OCI-LY1 (cell line): ENCODE measurements at regions not wholly inside any gene's neighbourhood (a gene's known extent, or its start where the extent isn't known, plus 50 kb on each side); places are given as distances from the start of the nearest gene placed in this dataset.

Experiments
- H2AFZ ChIP-seq: fragments of 200-600 bp; sonication (generic), shearing (Covaris generic); 2 replicates; pipeline ENCODE4 v1.6.0; 2014; ENCODE audit warnings: antibody characterized with exemption, mild to moderate bottlenecking, low read length
- H3F3A ChIP-seq: fragments of 200-600 bp; sonication (generic), shearing (Covaris generic); 2 replicates; pipeline ENCODE4 v1.6.0; 2014; ENCODE audit warnings: mild to moderate bottlenecking, antibody characterized with exemption, low read length, moderate library complexity; ENCODE audit not compliant: insufficient read depth
- H3K27ac ChIP-seq: fragments of 200-600 bp; sonication (generic); 2 replicates; pipeline ENCODE4 v1.5.1; 2014; ENCODE audit warnings: low read length, mixed run types, mild to moderate bottlenecking, low read depth; ENCODE audit not compliant: poor library complexity, severe bottlenecking
- H3K27me3 ChIP-seq: fragments of 200-600 bp; sonication (generic); 2 replicates; pipeline ENCODE4 v1.6.0; 2014; ENCODE audit warnings: antibody characterized with exemption, mild to moderate bottlenecking, low read length, moderate library complexity; ENCODE audit not compliant: insufficient read depth
- H3K36me3 ChIP-seq: fragments of 200-600 bp; sonication (generic); 2 replicates; pipeline ENCODE4 v1.6.1; 2014; ENCODE audit warnings: mild to moderate bottlenecking, antibody characterized with exemption, low read length, moderate library complexity, mixed read lengths; ENCODE audit not compliant: insufficient read depth
- H3K4me1 ChIP-seq: fragments of 200-600 bp; sonication (generic); 2 replicates; pipeline ENCODE4 v1.5.1; 2014; ENCODE audit warnings: mild to moderate bottlenecking, low read length, moderate library complexity; ENCODE audit not compliant: insufficient read depth, severe bottlenecking
- H3K4me2 ChIP-seq: fragments of 200-600 bp; sonication (generic), shearing (Covaris generic); 2 replicates; pipeline ENCODE4 v1.6.1; 2014; ENCODE audit warnings: low read length
- H3K4me3 ChIP-seq: fragments of 200-600 bp; sonication (generic); 2 replicates; pipeline ENCODE4 v1.5.1; 2014; ENCODE audit warnings: low read length, low read depth, mild to moderate bottlenecking, mixed read lengths; ENCODE audit not compliant: poor library complexity, severe bottlenecking
- H3K79me2 ChIP-seq: fragments of 200-600 bp; shearing (Covaris generic); 2 replicates; pipeline ENCODE4 v1.6.1; 2016; ENCODE audit warnings: mixed run types, low read length, mixed read lengths; ENCODE audit not compliant: insufficient read depth
- H3K9ac ChIP-seq: fragments of 200-600 bp; sonication (generic), shearing (Covaris generic); 2 replicates; pipeline ENCODE4 v1.6.1; 2014; ENCODE audit warnings: mild to moderate bottlenecking, low read length, mixed read lengths
- H3K9me2 ChIP-seq: fragments of 200-600 bp; sonication (generic), shearing (Covaris generic); 2 replicates; pipeline ENCODE4 v1.6.1; 2014; ENCODE audit warnings: low read depth, mild to moderate bottlenecking, low read length, mixed read lengths
- H3K9me3 ChIP-seq: fragments of 200-600 bp; shearing (Covaris generic); 2 replicates; pipeline ENCODE4 v1.6.1; 2014; ENCODE audit warnings: low read length, mixed read lengths
- H4K20me1 ChIP-seq: fragments of 200-600 bp; sonication (generic), shearing (Covaris generic); 2 replicates; pipeline ENCODE4 v1.6.0; 2016; ENCODE audit warnings: mild to moderate bottlenecking, low read length; ENCODE audit not compliant: insufficient read depth
- CTCF ChIP-seq: fragments of 200-600 bp; sonication (generic), shearing (Covaris generic); IDR thresholded peaks from 2 replicates; pipeline ENCODE4 v1.5.1; 2017; ENCODE audit warnings: mild to moderate bottlenecking, antibody characterized with exemption, low read length, moderate library complexity, mixed read lengths
- EZH2 ChIP-seq: fragments of 200-600 bp; sonication (generic), shearing (Covaris generic); IDR thresholded peaks from 2 replicates; pipeline ENCODE4 v1.8.0; 2017; ENCODE audit warnings: borderline replicate concordance, mixed run types, mild to moderate bottlenecking, antibody characterized with exemption, low read length, moderate library complexity, mixed read lengths

DNA sequence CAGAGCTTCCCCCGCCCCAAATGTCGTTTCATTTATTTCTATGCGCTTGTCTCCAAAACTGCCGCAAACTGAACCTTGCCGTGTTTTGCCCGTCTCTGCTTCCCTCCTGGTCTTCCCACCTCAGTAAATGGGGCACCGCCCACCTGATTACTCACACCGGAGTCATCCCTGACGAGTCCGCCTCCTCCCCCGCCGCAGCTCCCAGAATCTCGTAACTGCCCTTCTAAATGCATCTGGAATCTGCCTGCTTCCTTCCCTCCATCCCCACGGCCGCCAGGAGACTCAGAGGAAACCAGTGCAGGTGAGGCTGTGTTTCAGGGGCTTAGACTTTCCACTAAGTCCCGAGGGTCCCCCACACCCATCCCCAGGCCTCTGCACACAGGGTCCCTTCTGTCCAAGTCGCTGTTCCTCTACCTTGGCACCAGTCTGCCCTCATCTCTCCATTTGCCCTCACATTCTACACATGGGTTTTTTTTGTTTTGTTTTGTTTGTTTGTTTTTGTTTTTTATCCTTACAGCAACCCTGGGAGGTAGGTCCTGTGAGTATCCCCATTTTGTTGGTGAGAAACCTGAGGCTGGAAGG lies 62.6 kb upstream of the PHF21B start:
- no peaks in the 10 kb centered on the region for H3K79me2 ChIP-seq
- H3K36me3 ChIP-seq, result no peaks in the 10 kb centered on the region
- no peak overlapping the region for H3K9ac ChIP-seq
- no peaks in the 10 kb centered on the region for H3K9me3 ChIP-seq
- TF ChIP-seq CTCF, result no peak
- TF ChIP-seq EZH2, result no peak
- no peaks in the 10 kb centered on the region for H3F3A ChIP-seq
- no peaks in the 10 kb centered on the region for H4K20me1 ChIP-seq
- no peaks in the 10 kb centered on the region for H3K4me1 ChIP-seq
- no peak overlapping the region for H3K27ac ChIP-seq
- H3K4me2 ChIP-seq, result no peak overlapping the region
- H2AFZ ChIP-seq, result no peak overlapping the region
- no peaks in the 10 kb centered on the region for H3K9me2 ChIP-seq
- H3K4me3 ChIP-seq, result no peak overlapping the region
- peaks cover 9% of the 10 kb centered on the region for H3K27me3 ChIP-seq

DNA sequence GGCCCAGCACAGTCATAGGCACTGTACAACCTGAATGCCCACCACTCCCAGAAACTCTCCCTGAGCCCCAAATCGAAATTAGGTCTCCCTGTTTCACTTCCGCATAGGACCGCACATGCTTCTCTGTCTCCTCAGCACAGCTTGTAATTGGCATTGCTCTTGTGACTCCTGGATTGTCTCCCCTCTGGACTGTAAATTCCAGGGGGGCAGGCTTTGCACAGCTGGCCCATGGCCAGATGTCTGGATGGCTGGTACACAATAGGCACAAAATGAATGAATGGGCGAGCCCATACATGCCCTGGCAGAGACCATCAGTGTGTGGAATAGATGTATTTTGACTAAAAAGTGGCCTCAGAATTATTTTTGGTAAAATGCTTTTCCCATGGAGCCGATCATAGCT lies 63.3 kb upstream of the PHF21B start:
- Histone ChIP-seq H3K9me3 (no peaks in the 10 kb centered on the region), H4K20me1 (no peaks in the 10 kb centered on the region), H3F3A (no peaks in the 10 kb centered on the region), H3K27me3 (peaks cover 9% of the 10 kb centered on the region), H3K27ac (no peak overlapping the region), H3K9ac (no peak overlapping the region), H2AFZ (no peak overlapping the region), H3K36me3 (no peaks in the 10 kb centered on the region), H3K4me3 (no peak overlapping the region), H3K4me2 (no peak overlapping the region), H3K4me1 (no peaks in the 10 kb centered on the region), H3K9me2 (no peaks in the 10 kb centered on the region), H3K79me2 (no peaks in the 10 kb centered on the region)
- TF ChIP-seq CTCF (no peak), EZH2 (no peak)

- Histone ChIP-seq H3K9me2 (no peaks in the 10 kb centered on the region), H3K9me3 (no peaks in the 10 kb centered on the region), H3K4me1 (no peaks in the 10 kb centered on the region), H4K20me1 (no peaks in the 10 kb centered on the region), H2AFZ (no peak overlapping the region), H3K79me2 (no peaks in the 10 kb centered on the region), H3F3A (no peaks in the 10 kb centered on the region), H3K27me3 (peaks cover 9% of the 10 kb centered on the region), H3K4me2 (no peak overlapping the region), H3K9ac (no peak overlapping the region), H3K36me3 (no peaks in the 10 kb centered on the region), H3K4me3 (no peak overlapping the region), H3K27ac (no peak overlapping the region)
- TF ChIP-seq EZH2 (no peak), CTCF (no peak)
Measured at GRCh38 chr22:45077286-45077685, 67.5 kb upstream of the PHF21B start.
